HFFc6 (cell line): ENCODE measurements at regions not wholly inside any gene's neighbourhood (a gene's known extent, or its start where the extent isn't known, plus 50 kb on each side); places are given as distances from the start of the nearest gene placed in this dataset.

Source experiments
- DNase-seq: peaks from one replicate; pipeline ENCODE4 v3.0.0-alpha.2; 2018
- H3K27ac Mint-ChIP-seq: 2 replicates; pipeline ENCODE4 v1.8.0; 2020; ENCODE audit warnings: mild to moderate bottlenecking, mixed read lengths
- H3K27me3 Mint-ChIP-seq: 2 replicates; pipeline ENCODE4 v1.8.0; 2021; ENCODE audit warnings: mild to moderate bottlenecking, moderate library complexity, mixed read lengths; ENCODE audit not compliant: insufficient read depth
- H3K36me3 Mint-ChIP-seq: 2 replicates; pipeline ENCODE4 v1.8.0; 2021; ENCODE audit warnings: low read depth, mixed read lengths
- H3K4me1 Mint-ChIP-seq: 2 replicates; pipeline ENCODE4 v1.8.0; 2020; ENCODE audit warnings: low read depth, mixed read lengths
- H3K4me3 Mint-ChIP-seq: 2 replicates; pipeline ENCODE4 v1.8.0; 2020; ENCODE audit warnings: mild to moderate bottlenecking, moderate library complexity, mixed read lengths
- H3K9me3 Mint-ChIP-seq: 2 replicates; pipeline ENCODE4 v1.8.0; 2020; ENCODE audit warnings: mild to moderate bottlenecking, mixed read lengths
- CTCF ChIP-seq: fragments of 200-600 bp; sonication (generic); IDR thresholded peaks from 2 replicates; pipeline ENCODE4 v1.5.0; 2021; ENCODE audit warnings: antibody characterized with exemption, mild to moderate bottlenecking

- no peak for TF ChIP-seq CTCF
- DNase-seq = no peak
- Mint-ChIP-seq H3K36me3 (no peaks in the 10 kb centered on the region), H3K4me3 (no peak overlapping the region), H3K27ac (no peak overlapping the region), H3K27me3 (no peaks in the 10 kb centered on the region), H3K4me1 (no peaks in the 10 kb centered on the region), H3K9me3 (peaks cover 12% of the 10 kb centered on the region)
These were observed 142.2 kb upstream of the MAP3K7 start for GRCh38 chr6:90729057-90729456.

GRCh38 chr6:90722648-90723047 lies 135.8 kb upstream of the MAP3K7 start:
- H3K36me3 Mint-ChIP-seq = no peaks in the 10 kb centered on the region
- no peaks in the 10 kb centered on the region for H3K27me3 Mint-ChIP-seq
- DNase-seq = no peak
- H3K4me1 Mint-ChIP-seq = no peaks in the 10 kb centered on the region
- TF ChIP-seq CTCF = no peak
- H3K4me3 Mint-ChIP-seq = no peak overlapping the region
- peaks cover 29% of the 10 kb centered on the region for H3K9me3 Mint-ChIP-seq
- no peak overlapping the region for H3K27ac Mint-ChIP-seq

GRCh38 chr6:90720404-90720803 lies 133.5 kb upstream of the MAP3K7 start:
- Mint-ChIP-seq H3K27ac (no peak overlapping the region), H3K4me1 (no peaks in the 10 kb centered on the region), H3K36me3 (no peaks in the 10 kb centered on the region), H3K4me3 (no peak overlapping the region), H3K27me3 (no peaks in the 10 kb centered on the region), H3K9me3 (peaks cover 26% of the 10 kb centered on the region)
- no peak for DNase-seq
- no peak for TF ChIP-seq CTCF

- Mint-ChIP-seq H3K36me3 (no peaks in the 10 kb centered on the region), H3K27ac (no peak overlapping the region), H3K27me3 (no peaks in the 10 kb centered on the region), H3K4me3 (no peak overlapping the region), H3K4me1 (no peaks in the 10 kb centered on the region), H3K9me3 (peaks cover 27% of the 10 kb centered on the region)
- no peak for DNase-seq
- no peak for TF ChIP-seq CTCF
These were observed 132.7 kb upstream of the MAP3K7 start for GRCh38 chr6:90719321-90720195.

GRCh38 chr6:90716376-90716775 lies 129.5 kb upstream of the MAP3K7 start:
- Mint-ChIP-seq H3K9me3 (peaks cover 14% of the 10 kb centered on the region), H3K27ac (no peak overlapping the region), H3K4me1 (no peaks in the 10 kb centered on the region), H3K4me3 (no peak overlapping the region), H3K27me3 (no peaks in the 10 kb centered on the region), H3K36me3 (no peaks in the 10 kb centered on the region)
- TF ChIP-seq CTCF = no peak
- no peak for DNase-seq
